NCI-H146 treated with DMSO at 0.1 percent for 48 hours (cell line): ENCODE measurements at regions not wholly inside any gene's neighbourhood (a gene's known extent, or its start where the extent isn't known, plus 50 kb on each side); places are given as distances from the start of the nearest gene placed in this dataset.
"Not testable (repeated sequence)": the region's sequence is repeated elsewhere in the genome, so short reads cannot be mapped to it uniquely, and the experiment has no call there.

Source experiments
- DNase-seq: peaks from one replicate; lab custom pipeline; 2025; ENCODE audit not compliant: unreplicated experiment; lab: John Stamatoyannopoulos, UW

- no peak for DNase-seq
Measured at GRCh38 chr7:65453341-65454030, 79.8 kb downstream of the ZNF92 start.

GRCh38 chr7:65454469-65454868 lies 80.8 kb downstream of the ZNF92 start:
- DNase-seq: no peak

GRCh38 chr7:65455050-65455449 lies 81.4 kb downstream of the ZNF92 start:
- DNase-seq: not testable (repeated sequence)

GRCh38 chr7:65457705-65458104 lies 84.0 kb downstream of the ZNF92 start:
- no peak for DNase-seq

- DNase-seq: no peak
Measured at GRCh38 chr7:65459438-65459837, 85.8 kb downstream of the ZNF92 start.

GRCh38 chr7:65462148-65462716 lies 88.6 kb downstream of the ZNF92 start:
- DNase-seq: no peak

GRCh38 chr7:65463184-65463583 lies 89.5 kb downstream of the ZNF92 start:
- no peak for DNase-seq

- not testable (repeated sequence) for DNase-seq
Measured at GRCh38 chr7:65469919-65470558, 96.4 kb downstream of the ZNF92 start.

- no peak for DNase-seq
Measured at GRCh38 chr7:65471587-65471986, 97.9 kb downstream of the ZNF92 start.

- no peak for DNase-seq
Measured at GRCh38 chr7:65475040-65475726, 101.5 kb downstream of the ZNF92 start.

GRCh38 chr7:65475734-65476319 lies 102.2 kb downstream of the ZNF92 start:
- no peak for DNase-seq

GRCh38 chr7:65477326-65477725 lies 103.7 kb downstream of the ZNF92 start:
- peak; percentile 20 for DNase-seq

- DNase-seq: no peak
Measured at GRCh38 chr7:65489260-65489767, 115.7 kb downstream of the ZNF92 start.

- DNase-seq: not testable (repeated sequence)
Measured at GRCh38 chr7:65496697-65497096, 123.0 kb downstream of the ZNF92 start.

GRCh38 chr7:65503434-65504152 lies 129.9 kb downstream of the ZNF92 start:
- no peak for DNase-seq

- DNase-seq: not testable (repeated sequence)
Measured at GRCh38 chr7:65504504-65505319, 131.1 kb downstream of the ZNF92 start.

GRCh38 chr7:65505320-65505633 lies 131.6 kb downstream of the ZNF92 start:
- DNase-seq: not testable (repeated sequence)

- DNase-seq: not testable (repeated sequence)
Measured at GRCh38 chr7:65508581-65509367, 135.1 kb downstream of the ZNF92 start.
